ENCODE measurements at regions not wholly inside any gene's neighbourhood (a gene's known extent, or its start where the extent isn't known, plus 50 kb on each side); places are given as distances from the start of the nearest gene placed in this dataset.
"Not testable (repeated sequence)": the region's sequence is repeated elsewhere in the genome, so short reads cannot be mapped to it uniquely, and the experiment has no call there.

- not testable (repeated sequence) for DNase-seq; FAIRE-seq; H3K27ac ChIP-seq (ENCODE audit: low read depth in 1 of 3, low read length in 2 of 3); H3K27me3 ChIP-seq (ENCODE audit: control insufficient read depth in 3 of 3, insufficient read depth in 3 of 3, low read length in 3 of 3); H3K9me3 ChIP-seq (ENCODE audit: control insufficient read depth in 2 of 2, insufficient read depth in 1 of 2, low read depth in 1 of 2, low read length in 1 of 2); H3K4me1 ChIP-seq (ENCODE audit: control insufficient read depth in 3 of 3, insufficient read depth in 2 of 3, low read depth in 1 of 3, low read length in 2 of 3); H3K36me3 ChIP-seq (ENCODE audit: control insufficient read depth in 3 of 3, insufficient read depth in 2 of 3, low read depth in 1 of 3, low read length in 3 of 3); H3K4me3 ChIP-seq (ENCODE audit: low read depth in 1 of 3, low read length in 3 of 3)
- WGBS, 3 donors = 54 to 82% (median 67%) methylated on average over 1 of the region's 1 CpG
Measured at GRCh38 chr7:156321430-156321829, 319.1 kb upstream of the RNF32 start.

GRCh38 chr7:156318926-156319325 is 321.6 kb upstream of the RNF32 start:
- Histone ChIP-seq H3K4me1 (ENCODE audit: control insufficient read depth in 3 of 3, insufficient read depth in 2 of 3, low read depth in 1 of 3, low read length in 2 of 3) (no peaks in the 10 kb centered on the region), H3K4me3 (ENCODE audit: low read depth in 1 of 3, low read length in 3 of 3) (no peak overlapping the region), H3K27me3 (ENCODE audit: control insufficient read depth in 3 of 3, insufficient read depth in 3 of 3, low read length in 3 of 3) (no peaks in the 10 kb centered on the region), H3K9me3 (ENCODE audit: control insufficient read depth in 2 of 2, insufficient read depth in 1 of 2, low read depth in 1 of 2, low read length in 1 of 2) (peaks cover 0 to 8% of the 10 kb centered on the region in 2 donors), H3K36me3 (ENCODE audit: control insufficient read depth in 3 of 3, insufficient read depth in 2 of 3, low read depth in 1 of 3, low read length in 3 of 3) (no peaks in the 10 kb centered on the region), H3K27ac (ENCODE audit: low read depth in 1 of 3, low read length in 2 of 3) (no peak overlapping the region)
- DNase-seq (no peak), FAIRE-seq (no peak)
- WGBS, 3 donors = 77 to 82% (median 82%) methylated on average over 11 of the region's 11 CpGs

- FAIRE-seq (no peak), DNase-seq (no peak)
- Histone ChIP-seq H3K9me3 (ENCODE audit: control insufficient read depth in 2 of 2, insufficient read depth in 1 of 2, low read depth in 1 of 2, low read length in 1 of 2) (peaks cover 0 to 8% of the 10 kb centered on the region in 2 donors), H3K4me3 (ENCODE audit: low read depth in 1 of 3, low read length in 3 of 3) (no peak overlapping the region), H3K27me3 (ENCODE audit: control insufficient read depth in 3 of 3, insufficient read depth in 3 of 3, low read length in 3 of 3) (no peaks in the 10 kb centered on the region), H3K4me1 (ENCODE audit: control insufficient read depth in 3 of 3, insufficient read depth in 2 of 3, low read depth in 1 of 3, low read length in 2 of 3) (no peaks in the 10 kb centered on the region), H3K27ac (ENCODE audit: low read depth in 1 of 3, low read length in 2 of 3) (no peak overlapping the region), H3K36me3 (ENCODE audit: control insufficient read depth in 3 of 3, insufficient read depth in 2 of 3, low read depth in 1 of 3, low read length in 3 of 3) (no peaks in the 10 kb centered on the region)
- WGBS, 3 donors = 88 to 93% (median 90%) methylated on average over 18 of the region's 18 CpGs
Measured at GRCh38 chr7:156318426-156318825, 322.1 kb upstream of the RNF32 start.

GRCh38 chr7:156309016-156309620 is 331.5 kb upstream of the RNF32 start:
- Histone ChIP-seq H3K4me1 (ENCODE audit: control insufficient read depth in 3 of 3, insufficient read depth in 2 of 3, low read depth in 1 of 3, low read length in 2 of 3) (no peaks in the 10 kb centered on the region), H3K27me3 (ENCODE audit: control insufficient read depth in 3 of 3, insufficient read depth in 3 of 3, low read length in 3 of 3) (no peaks in the 10 kb centered on the region), H3K36me3 (ENCODE audit: control insufficient read depth in 3 of 3, insufficient read depth in 2 of 3, low read depth in 1 of 3, low read length in 3 of 3) (no peaks in the 10 kb centered on the region), H3K27ac (ENCODE audit: low read depth in 1 of 3, low read length in 2 of 3) (no peak overlapping the region), H3K4me3 (ENCODE audit: low read depth in 1 of 3, low read length in 3 of 3) (no peak overlapping the region), H3K9me3 (ENCODE audit: control insufficient read depth in 2 of 2, insufficient read depth in 1 of 2, low read depth in 1 of 2, low read length in 1 of 2) (no peaks in the 10 kb centered on the region)
- no peak for DNase-seq
- no peak for FAIRE-seq
- 76 to 83% (median 79%) methylated on average over 15 of the region's 15 CpGs for WGBS, 3 donors

GRCh38 chr7:156307193-156307592 is 333.4 kb upstream of the RNF32 start:
- H3K27me3 ChIP-seq (ENCODE audit: control insufficient read depth in 3 of 3, insufficient read depth in 3 of 3, low read length in 3 of 3) = no peaks in the 10 kb centered on the region
- no peaks in the 10 kb centered on the region for H3K9me3 ChIP-seq (ENCODE audit: control insufficient read depth in 2 of 2, insufficient read depth in 1 of 2, low read depth in 1 of 2, low read length in 1 of 2)
- H3K27ac ChIP-seq (ENCODE audit: low read depth in 1 of 3, low read length in 2 of 3) = no peak overlapping the region
- no peaks in the 10 kb centered on the region for H3K36me3 ChIP-seq (ENCODE audit: control insufficient read depth in 3 of 3, insufficient read depth in 2 of 3, low read depth in 1 of 3, low read length in 3 of 3)
- WGBS, 3 donors = 70 to 78% (median 73%) methylated on average over 9 of the region's 9 CpGs
- FAIRE-seq = no peak
- DNase-seq = no peak
- H3K4me1 ChIP-seq (ENCODE audit: control insufficient read depth in 3 of 3, insufficient read depth in 2 of 3, low read depth in 1 of 3, low read length in 2 of 3) = no peaks in the 10 kb centered on the region
- H3K4me3 ChIP-seq (ENCODE audit: low read depth in 1 of 3, low read length in 3 of 3) = no peak overlapping the region

GRCh38 chr7:156305351-156305750 is 335.2 kb upstream of the RNF32 start:
- H3K9me3 ChIP-seq (ENCODE audit: control insufficient read depth in 2 of 2, insufficient read depth in 1 of 2, low read depth in 1 of 2, low read length in 1 of 2) = no peaks in the 10 kb centered on the region
- no peaks in the 10 kb centered on the region for H3K4me1 ChIP-seq (ENCODE audit: control insufficient read depth in 3 of 3, insufficient read depth in 2 of 3, low read depth in 1 of 3, low read length in 2 of 3)
- H3K27me3 ChIP-seq (ENCODE audit: control insufficient read depth in 3 of 3, insufficient read depth in 3 of 3, low read length in 3 of 3) = no peaks in the 10 kb centered on the region
- FAIRE-seq (no peak), DNase-seq (no peak)
- WGBS, 3 donors = 65 to 78% (median 72%) methylated on average over 10 of the region's 10 CpGs
- H3K4me3 ChIP-seq (ENCODE audit: low read depth in 1 of 3, low read length in 3 of 3) = no peak overlapping the region
- H3K27ac ChIP-seq (ENCODE audit: low read depth in 1 of 3, low read length in 2 of 3) = no peak overlapping the region
- no peaks in the 10 kb centered on the region for H3K36me3 ChIP-seq (ENCODE audit: control insufficient read depth in 3 of 3, insufficient read depth in 2 of 3, low read depth in 1 of 3, low read length in 3 of 3)

- FAIRE-seq (no peak), DNase-seq (no peak)
- no peaks in the 10 kb centered on the region for H3K4me1 ChIP-seq (ENCODE audit: control insufficient read depth in 3 of 3, insufficient read depth in 2 of 3, low read depth in 1 of 3, low read length in 2 of 3)
- no peaks in the 10 kb centered on the region for H3K9me3 ChIP-seq (ENCODE audit: control insufficient read depth in 2 of 2, insufficient read depth in 1 of 2, low read depth in 1 of 2, low read length in 1 of 2)
- H3K27ac ChIP-seq (ENCODE audit: low read depth in 1 of 3, low read length in 2 of 3) = no peak overlapping the region
- no peaks in the 10 kb centered on the region for H3K36me3 ChIP-seq (ENCODE audit: control insufficient read depth in 3 of 3, insufficient read depth in 2 of 3, low read depth in 1 of 3, low read length in 3 of 3)
- 75 to 88% (median 87%) methylated on average over 2 of the region's 2 CpGs for WGBS, 3 donors
- no peaks in the 10 kb centered on the region for H3K27me3 ChIP-seq (ENCODE audit: control insufficient read depth in 3 of 3, insufficient read depth in 3 of 3, low read length in 3 of 3)
- H3K4me3 ChIP-seq (ENCODE audit: low read depth in 1 of 3, low read length in 3 of 3) = no peak overlapping the region
Measured at GRCh38 chr7:156282816-156283215, 357.8 kb upstream of the RNF32 start.

GRCh38 chr7:156279635-156280034 is 360.9 kb upstream of the RNF32 start:
- Histone ChIP-seq H3K36me3 (ENCODE audit: control insufficient read depth in 3 of 3, insufficient read depth in 2 of 3, low read depth in 1 of 3, low read length in 3 of 3) (no peaks in the 10 kb centered on the region), H3K4me3 (ENCODE audit: low read depth in 1 of 3, low read length in 3 of 3) (no peak overlapping the region), H3K27me3 (ENCODE audit: control insufficient read depth in 3 of 3, insufficient read depth in 3 of 3, low read length in 3 of 3) (no peaks in the 10 kb centered on the region), H3K4me1 (ENCODE audit: control insufficient read depth in 3 of 3, insufficient read depth in 2 of 3, low read depth in 1 of 3, low read length in 2 of 3) (no peaks in the 10 kb centered on the region), H3K27ac (ENCODE audit: low read depth in 1 of 3, low read length in 2 of 3) (no peak overlapping the region), H3K9me3 (ENCODE audit: control insufficient read depth in 2 of 2, insufficient read depth in 1 of 2, low read depth in 1 of 2, low read length in 1 of 2) (no peaks in the 10 kb centered on the region)
- 19 to 51% (median 24%) methylated on average over 4 of the region's 4 CpGs for WGBS, 3 donors
- FAIRE-seq (no peak), DNase-seq (no peak)

- 81 to 86% (median 83%) methylated on average over 4 of the region's 4 CpGs for WGBS, 3 donors
- FAIRE-seq = no peak
- Histone ChIP-seq H3K4me1 (ENCODE audit: control insufficient read depth in 3 of 3, insufficient read depth in 2 of 3, low read depth in 1 of 3, low read length in 2 of 3) (no peaks in the 10 kb centered on the region), H3K27me3 (ENCODE audit: control insufficient read depth in 3 of 3, insufficient read depth in 3 of 3, low read length in 3 of 3) (no peaks in the 10 kb centered on the region), H3K27ac (ENCODE audit: low read depth in 1 of 3, low read length in 2 of 3) (no peak overlapping the region), H3K36me3 (ENCODE audit: control insufficient read depth in 3 of 3, insufficient read depth in 2 of 3, low read depth in 1 of 3, low read length in 3 of 3) (no peaks in the 10 kb centered on the region), H3K4me3 (ENCODE audit: low read depth in 1 of 3, low read length in 3 of 3) (no peak overlapping the region), H3K9me3 (ENCODE audit: control insufficient read depth in 2 of 2, insufficient read depth in 1 of 2, low read depth in 1 of 2, low read length in 1 of 2) (peaks cover 0 to 5% of the 10 kb centered on the region in 2 donors)
- DNase-seq = no peak
Measured at GRCh38 chr7:156275292-156275691, 365.3 kb upstream of the RNF32 start.
